ENCODE measurements at regions not wholly inside any gene's neighbourhood (a gene's known extent, or its start where the extent isn't known, plus 50 kb on each side); places are given as distances from the start of the nearest gene placed in this dataset.
"Not testable (repeated sequence)": the region's sequence is repeated elsewhere in the genome, so short reads cannot be mapped to it uniquely, and the experiment has no call there.

DNA sequence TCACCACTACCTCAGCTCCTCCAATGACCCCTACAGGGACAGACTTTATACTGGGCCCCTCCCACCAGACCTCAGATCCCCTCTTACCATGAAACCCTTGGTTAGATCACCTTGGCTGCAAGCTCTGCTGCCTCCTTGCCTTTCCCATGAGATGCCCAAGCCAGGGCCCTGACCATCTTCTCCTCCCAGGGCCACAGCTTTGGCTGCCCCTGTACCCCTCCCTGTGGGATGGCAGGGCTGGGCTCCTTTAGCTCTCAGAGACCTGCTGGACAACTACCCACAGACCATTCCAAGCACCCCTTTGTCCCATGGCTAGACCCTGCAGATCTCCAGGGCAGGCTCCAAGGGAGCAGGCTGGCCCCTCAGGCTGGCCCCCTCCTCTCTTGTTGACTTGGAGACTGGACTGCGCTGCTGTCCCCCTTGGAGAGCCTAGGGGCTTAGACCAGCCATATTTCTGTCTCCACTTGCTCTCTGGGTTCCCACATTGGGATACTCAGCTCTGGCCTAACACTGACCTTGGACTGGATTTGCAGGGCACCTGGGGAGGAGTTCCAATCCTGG is 1692.7 kb downstream of the TP53TG3F start (continued):
- TF ChIP-seq CTCF (IDR thresholded peaks at IDR 0.05 in 2 of 3, conservative IDR thresholded peaks at IDR 0.05 in 1 of 3; ENCODE audit: borderline replicate concordance in 1 of 3, insufficient read depth in 1 of 3, low read depth in 2 of 3, low read length in 2 of 3): no peak
- no peak for TF ChIP-seq TCF7L2 (IDR thresholded peaks at IDR 0.05; ENCODE audit: borderline replicate concordance, extremely low read depth, insufficient read depth, insufficient read length)
- TF ChIP-seq, protein P1, sequence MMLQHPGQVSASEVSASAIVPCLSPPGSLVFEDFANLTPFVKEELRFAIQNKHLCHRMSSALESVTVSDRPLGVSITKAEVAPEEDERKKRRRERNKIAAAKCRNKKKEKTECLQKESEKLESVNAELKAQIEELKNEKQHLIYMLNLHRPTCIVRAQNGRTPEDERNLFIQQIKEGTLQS (IDR thresholded peaks at IDR 0.05): no peak
- TF ChIP-seq EGR1 (IDR thresholded peaks at IDR 0.05; ENCODE audit: low read depth): no peak
- no peak for TF ChIP-seq REST (IDR thresholded peaks at IDR 0.05; ENCODE audit: low read depth)
- TF ChIP-seq SIN3A (IDR thresholded peaks at IDR 0.05; ENCODE audit: low read depth): no peak
- TF ChIP-seq ZNF274 (IDR thresholded peaks at IDR 0.05; ENCODE audit: low read depth, low read length): no peak
- no peak for TF ChIP-seq ELF1 (IDR thresholded peaks at IDR 0.05; ENCODE audit: borderline replicate concordance, low read depth)

DNA sequence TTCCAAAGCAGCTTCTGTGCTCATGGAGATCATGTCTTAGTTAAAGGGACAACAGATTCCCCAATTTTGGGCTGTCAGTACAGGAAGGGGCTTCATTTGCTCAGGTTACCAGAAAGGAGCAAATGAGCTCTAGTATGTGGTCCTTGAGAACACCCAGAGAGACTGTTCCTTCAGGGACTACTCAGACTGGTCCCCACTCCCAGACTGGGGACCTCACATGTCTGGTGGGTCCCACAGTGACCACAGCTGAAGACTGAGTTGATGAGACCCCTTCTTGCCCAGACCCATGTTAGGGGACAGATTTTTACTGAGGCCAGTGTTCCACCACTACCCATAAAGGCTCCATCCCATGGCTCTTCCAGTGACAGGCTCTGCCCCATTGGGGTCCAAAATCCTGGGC is 1695.2 kb downstream of the TP53TG3F start:
- DNase-seq (ENCODE audit: low read depth, low spot score): no peak
- H3K79me2 ChIP-seq (ENCODE audit: insufficient read depth, low read length): no peaks in the 10 kb centered on the region
- H3K27ac ChIP-seq (ENCODE audit: low read depth, low read length): no peak overlapping the region
- intact Hi-C loops (cut with micrococcal nuclease): no loop called here
- no peaks in the 10 kb centered on the region for H3K36me3 ChIP-seq (ENCODE audit: control insufficient read depth in 1 of 2, insufficient read depth in 2 of 2, low read length in 2 of 2)
- H3K4me3 ChIP-seq (replicated peaks in 1 of 2; ENCODE audit: low read depth in 1 of 2, low read length in 2 of 2): no peak overlapping the region
- CTCF ChIA-PET: no interaction called here
- TF ChIP-seq EZH2 (IDR thresholded peaks at IDR 0.05): no peak
- no peak for TF ChIP-seq POLR2A (IDR thresholded peaks at IDR 0.05; ENCODE audit: borderline replicate concordance, extremely low read depth, insufficient read depth, insufficient read length)
- RAD21 ChIA-PET (ENCODE audit: low non-redundant PET in 1 of 2, low total read pairs in 2 of 2, uncharacterized antibody in 2 of 2, unreplicated experiment in 2 of 2): no interaction called here
- POLR2A ChIA-PET: no interaction called here
- no peak for ATAC-seq
- H2AFZ ChIP-seq (ENCODE audit: low read depth, low read length, poor library complexity, severe bottlenecking): no peak overlapping the region
- no peak overlapping the region for H3K4me2 ChIP-seq (ENCODE audit: low read length)
- H3K9me3 ChIP-seq (ENCODE audit: control insufficient read depth in 1 of 2, insufficient read depth in 1 of 2, low read depth in 1 of 2, low read length in 2 of 2): peaks cover 0 to 6% of the 10 kb centered on the region in 2 experiments; a peak in 2 of 4 replicates
- H3K9me2 ChIP-seq (ENCODE audit: insufficient read depth): no peaks in the 10 kb centered on the region
- H4K20me1 ChIP-seq (ENCODE audit: insufficient read depth): no peaks in the 10 kb centered on the region
- no peak overlapping the region for H3K9ac ChIP-seq (ENCODE audit: low read length)
- H3K4me1 ChIP-seq (ENCODE audit: control insufficient read depth in 1 of 2, insufficient read depth in 2 of 2, low read length in 2 of 2): no peaks in the 10 kb centered on the region
- no TSS peak for BruUV-seq (replicated peaks)
- H3K27me3 ChIP-seq (ENCODE audit: insufficient read depth, low read length): no peaks in the 10 kb centered on the region

DNA sequence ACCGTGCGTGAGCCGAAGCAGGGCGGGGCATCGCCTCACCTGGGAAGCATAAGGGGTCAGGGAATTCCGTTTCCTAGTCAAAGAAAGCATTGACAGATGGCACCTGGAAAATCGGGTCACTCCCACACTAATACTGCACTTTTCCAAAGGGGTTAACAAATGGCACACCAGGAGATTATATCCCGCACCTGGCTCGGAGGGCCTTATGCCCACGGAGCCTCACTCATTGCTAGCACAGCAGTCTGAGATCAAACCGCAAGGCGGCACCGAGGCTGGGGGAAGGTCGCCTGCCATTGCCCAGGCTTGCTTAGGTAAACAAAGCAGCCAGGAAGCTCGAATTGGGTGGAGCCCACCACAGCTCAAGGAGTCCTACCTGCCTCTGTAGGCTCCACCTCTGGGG is 1698.1 kb downstream of the TP53TG3F start:
- H2AFZ ChIP-seq (ENCODE audit: low read depth, low read length, poor library complexity, severe bottlenecking); H3K27ac ChIP-seq (ENCODE audit: low read depth, low read length); H3K9me3 ChIP-seq (ENCODE audit: control insufficient read depth in 1 of 2, insufficient read depth in 1 of 2, low read depth in 1 of 2, low read length in 2 of 2); H3K4me3 ChIP-seq (replicated peaks in 1 of 2; ENCODE audit: low read depth in 1 of 2, low read length in 2 of 2); ATAC-seq; H3K9ac ChIP-seq (ENCODE audit: low read length); POLR2A ChIA-PET; H3K4me1 ChIP-seq (ENCODE audit: control insufficient read depth in 1 of 2, insufficient read depth in 2 of 2, low read length in 2 of 2); CTCF ChIA-PET; BruUV-seq (replicated peaks); H3K27me3 ChIP-seq (ENCODE audit: insufficient read depth, low read length); RAD21 ChIA-PET (ENCODE audit: low non-redundant PET in 1 of 2, low total read pairs in 2 of 2, uncharacterized antibody in 2 of 2, unreplicated experiment in 2 of 2); DNase-seq (ENCODE audit: low read depth, low spot score); H4K20me1 ChIP-seq (ENCODE audit: insufficient read depth); H3K79me2 ChIP-seq (ENCODE audit: insufficient read depth, low read length); H3K36me3 ChIP-seq (ENCODE audit: control insufficient read depth in 1 of 2, insufficient read depth in 2 of 2, low read length in 2 of 2); H3K9me2 ChIP-seq (ENCODE audit: insufficient read depth); intact Hi-C loops (cut with micrococcal nuclease); H3K4me2 ChIP-seq (ENCODE audit: low read length): not testable (repeated sequence)

Data from HCT116 (cell line).